HL-60 (cell line): ENCODE measurements at regions not wholly inside any gene's neighbourhood (a gene's known extent, or its start where the extent isn't known, plus 50 kb on each side); places are given as distances from the start of the nearest gene placed in this dataset.

ENCODE experiments used
- DNase-seq, 2 experiments: peaks; one replicate each; pipeline ENCODE4 v3.0.0-alpha.2; 2010 to 2020; ENCODE audit warnings: low read depth in 1 of 2, low spot score in 1 of 2
- H3K27ac ChIP-seq: fragments of 250-450 bp; sonication (Bioruptor Pico); replicated peaks from 2 replicates; pipeline ENCODE4 v1.5.1; 2020; ENCODE audit warnings: mild to moderate bottlenecking, moderate library complexity
- H3K27me3 ChIP-seq: fragments of 250-450 bp; sonication (Bioruptor Pico); 2 replicates; pipeline ENCODE4 v1.5.1; 2021; ENCODE audit warnings: mild to moderate bottlenecking, moderate library complexity; ENCODE audit not compliant: insufficient read depth, poor library complexity, severe bottlenecking
- H3K4me3 ChIP-seq: replicated peaks from 2 replicates; pipeline ENCODE4 v1.5.1; 2011; ENCODE audit warnings: mild to moderate bottlenecking, control low read depth, low read length; ENCODE audit not compliant: insufficient read depth
- CTCF ChIP-seq: IDR thresholded peaks from one replicate; pipeline ENCODE4 v1.5.1; 2011; ENCODE audit warnings: low read length, control low read depth, inconsistent platforms; ENCODE audit not compliant: insufficient read depth
- GABPA ChIP-seq: IDR thresholded peaks from 2 replicates; pipeline ENCODE4 v1.6.1; 2012; ENCODE audit warnings: low read depth
- POLR2AphosphoS5 ChIP-seq: IDR thresholded peaks from 2 replicates; pipeline ENCODE4 v1.6.1; 2012; ENCODE audit warnings: low read depth
- REST ChIP-seq: IDR thresholded peaks from 2 replicates; pipeline ENCODE4 v1.6.1; 2012; ENCODE audit warnings: low read depth; ENCODE audit not compliant: insufficient replicate concordance
- SPI1 ChIP-seq: IDR thresholded peaks from 2 replicates; pipeline ENCODE4 v1.6.1; 2012; ENCODE audit warnings: low read depth, mild to moderate bottlenecking, borderline replicate concordance

DNA sequence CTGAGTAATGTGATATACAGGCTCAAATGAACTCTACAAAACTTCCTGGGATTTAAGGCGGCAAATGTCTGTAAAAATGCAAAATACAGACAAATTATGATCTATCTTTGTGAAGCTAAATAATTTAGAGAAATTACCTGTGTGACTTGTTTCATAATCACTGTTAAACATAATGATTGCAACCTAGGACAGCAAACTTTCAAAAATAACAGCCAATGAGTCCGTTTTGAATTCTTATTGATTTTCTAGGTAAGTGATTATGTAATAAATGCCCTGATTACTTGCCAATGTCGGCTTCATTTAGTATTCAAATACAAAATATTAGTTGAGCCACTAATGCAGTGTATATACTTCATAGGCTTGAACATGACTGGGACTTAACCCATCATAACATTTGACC is 238.2 kb upstream of the DAB2 start:
- no peak for TF ChIP-seq CTCF
- TF ChIP-seq GABPA = no peak
- TF ChIP-seq REST = no peak
- TF ChIP-seq SPI1 = no peak
- TF ChIP-seq POLR2AphosphoS5 = no peak
- no peak overlapping the region for H3K4me3 ChIP-seq
- no peak for DNase-seq
- no peak overlapping the region for H3K27ac ChIP-seq
- H3K27me3 ChIP-seq = no peaks in the 10 kb centered on the region

GRCh38 chr5:39661026-39661779 is 236.4 kb upstream of the DAB2 start:
- no peak for DNase-seq
- TF ChIP-seq GABPA = no peak
- H3K27ac ChIP-seq = no peak overlapping the region
- H3K27me3 ChIP-seq = no peaks in the 10 kb centered on the region
- H3K4me3 ChIP-seq = no peak overlapping the region

- no peak for DNase-seq
- no peak overlapping the region for H3K4me3 ChIP-seq
- TF ChIP-seq REST (no peak), CTCF (no peak), POLR2AphosphoS5 (no peak), SPI1 (no peak), GABPA (no peak)
- no peaks in the 10 kb centered on the region for H3K27me3 ChIP-seq
- no peak overlapping the region for H3K27ac ChIP-seq
Measured at GRCh38 chr5:39660020-39660419, 235.2 kb upstream of the DAB2 start.

DNA sequence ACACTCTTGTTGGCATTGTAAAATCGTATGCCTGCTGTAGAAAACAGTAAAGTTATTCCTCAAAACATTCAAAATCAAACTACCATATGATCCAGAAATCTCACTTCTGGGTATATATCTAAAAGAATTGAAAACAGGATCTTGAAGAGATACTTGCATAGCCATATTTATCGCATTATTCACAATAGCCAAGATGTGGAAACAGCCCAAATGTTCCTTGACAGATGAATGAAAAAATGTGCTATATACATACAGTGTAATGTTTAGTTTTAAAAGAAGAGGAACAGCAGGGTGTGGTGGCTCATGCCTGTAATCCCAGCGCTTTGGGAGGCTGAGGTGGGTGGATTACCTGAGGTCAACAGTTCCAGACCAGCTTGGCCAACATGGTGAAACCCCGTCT is 234.1 kb upstream of the DAB2 start:
- Histone ChIP-seq H3K27me3 (no peaks in the 10 kb centered on the region), H3K4me3 (no peak overlapping the region), H3K27ac (no peak overlapping the region)
- TF ChIP-seq POLR2AphosphoS5 = no peak
- no peak for TF ChIP-seq CTCF
- TF ChIP-seq SPI1 = no peak
- no peak for DNase-seq
